ENCODE measurements at regions not wholly inside any gene's neighbourhood (a gene's known extent, or its start where the extent isn't known, plus 50 kb on each side); places are given as distances from the start of the nearest gene placed in this dataset.

GRCh38 chr3:86182606-86183005, 808.3 kb downstream of the VGLL3 start:
- no peak for TF ChIP-seq CTCF (IDR thresholded peaks at IDR 0.05)
- no peak for TF ChIP-seq POLR2A (IDR thresholded peaks at IDR 0.05)
- TF ChIP-seq EP300 (IDR thresholded peaks at IDR 0.05) = no peak
